NCI-H1092 (cell line): ENCODE measurements at regions not wholly inside any gene's neighbourhood (a gene's known extent, or its start where the extent isn't known, plus 50 kb on each side); places are given as distances from the start of the nearest gene placed in this dataset.
"Not testable (repeated sequence)": the region's sequence is repeated elsewhere in the genome, so short reads cannot be mapped to it uniquely, and the experiment has no call there.

Experiments used
- DNase-seq: peaks from one replicate; lab custom pipeline; 2025; lab: John Stamatoyannopoulos, UW

DNA sequence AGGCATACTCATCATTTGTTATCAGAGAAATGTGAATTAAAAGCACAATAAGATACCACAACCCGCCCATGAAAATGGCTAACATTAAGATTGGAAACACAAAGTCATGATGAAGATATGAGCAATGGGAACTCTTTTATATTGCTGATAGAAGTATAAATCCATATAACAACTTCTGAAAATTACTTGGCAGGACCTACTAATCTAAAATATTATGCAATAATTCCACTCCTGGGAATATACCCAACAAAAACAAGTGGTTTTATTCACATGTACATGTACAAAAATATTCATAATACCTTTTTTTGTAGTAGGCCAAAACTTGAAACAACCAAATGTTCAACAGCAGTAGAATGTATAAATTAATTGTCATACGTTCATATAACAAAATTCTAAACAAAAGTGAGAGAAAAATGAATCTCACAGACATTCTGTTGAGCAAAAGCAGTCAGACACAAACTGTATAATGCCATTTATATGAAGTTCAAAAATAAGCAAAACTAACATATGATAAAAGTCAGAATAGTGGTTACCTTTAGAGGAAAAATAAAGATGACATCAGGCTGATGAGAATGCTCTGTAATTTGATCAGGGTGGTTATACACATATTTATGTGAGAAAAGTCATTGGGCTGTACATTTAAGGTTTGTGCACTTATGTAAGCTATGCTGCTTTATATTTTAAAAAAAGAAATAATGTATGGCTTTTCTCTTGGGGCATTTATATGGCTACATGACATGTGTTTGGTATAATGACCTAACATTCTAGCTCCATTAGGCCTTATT lies 309.2 kb upstream of the KITLG start:
- no peak for DNase-seq

DNA sequence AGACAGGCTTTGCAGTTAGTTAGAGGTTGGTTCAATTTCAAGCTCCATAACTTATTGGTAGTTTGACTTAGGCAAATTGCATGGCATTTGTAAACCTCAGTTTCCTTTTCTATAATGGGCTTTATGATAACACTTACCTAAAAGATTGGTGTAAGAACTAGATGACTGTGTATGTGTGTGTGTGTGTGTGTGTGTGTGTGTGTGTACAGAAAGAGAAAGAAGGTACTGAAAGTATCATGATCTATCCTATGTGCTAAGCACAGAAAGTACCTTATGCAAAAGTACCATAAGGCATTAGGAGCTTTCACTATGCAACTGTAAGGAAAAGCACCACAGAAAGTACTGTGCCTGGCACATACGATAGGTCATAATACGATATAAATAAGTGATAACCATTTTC lies 304.3 kb upstream of the KITLG start:
- no peak for DNase-seq

DNA sequence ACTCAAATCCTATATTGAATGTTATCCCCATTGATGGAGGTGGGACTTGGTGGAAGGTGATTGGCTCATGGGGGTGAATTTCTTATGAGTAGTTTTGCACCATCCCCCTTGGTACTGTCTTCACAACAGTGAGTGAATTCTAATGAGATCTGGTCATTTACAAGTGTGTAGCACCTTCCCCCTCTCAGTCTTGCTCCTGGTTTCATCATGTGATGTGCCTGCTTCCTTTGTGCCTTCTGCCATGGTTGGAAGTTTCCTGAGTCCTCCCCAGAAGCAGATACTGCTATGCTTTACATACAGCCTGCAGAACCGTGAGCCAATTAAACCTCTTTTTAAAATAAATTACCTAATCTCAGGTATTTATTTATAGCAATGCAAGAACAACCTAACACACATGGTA lies 302.4 kb upstream of the KITLG start:
- no peak for DNase-seq

DNA sequence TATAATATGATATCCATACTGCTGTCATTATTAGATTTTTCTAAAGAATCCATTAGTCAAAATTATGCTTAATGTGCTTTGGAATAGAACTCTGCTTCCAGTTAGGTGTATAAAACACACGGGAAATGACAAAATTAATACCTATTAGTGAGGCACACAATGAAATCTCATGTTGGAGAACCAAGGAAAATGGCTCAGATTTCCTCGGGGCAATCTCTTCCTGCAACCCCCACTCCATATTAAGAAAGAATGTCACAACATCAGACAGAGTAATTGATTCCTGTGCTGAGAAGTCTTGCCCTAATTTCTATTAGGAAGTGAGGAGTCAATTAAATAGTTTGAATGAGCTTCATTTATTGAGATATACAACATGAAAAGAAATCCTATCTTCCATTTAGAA lies 299.8 kb upstream of the KITLG start:
- DNase-seq, result no peak

DNA sequence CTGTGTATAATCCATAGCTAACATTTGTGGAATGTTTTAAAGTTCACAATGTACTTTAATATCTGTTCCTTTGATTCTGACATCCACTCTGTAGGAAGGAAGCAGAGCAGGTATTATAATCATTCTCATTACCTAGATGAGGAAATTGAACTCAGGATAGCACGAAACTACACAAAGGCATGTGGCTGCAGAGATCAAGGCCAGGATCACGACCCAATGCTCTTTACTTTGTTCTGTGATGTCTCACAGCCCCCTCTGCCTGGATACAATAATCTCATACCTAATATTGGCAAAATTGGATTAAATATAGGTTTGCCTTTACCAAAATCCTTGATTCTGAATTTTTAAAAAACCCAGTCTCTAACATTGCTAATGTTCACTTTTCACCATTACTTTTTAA lies 298.0 kb upstream of the KITLG start:
- DNase-seq, result no peak

DNA sequence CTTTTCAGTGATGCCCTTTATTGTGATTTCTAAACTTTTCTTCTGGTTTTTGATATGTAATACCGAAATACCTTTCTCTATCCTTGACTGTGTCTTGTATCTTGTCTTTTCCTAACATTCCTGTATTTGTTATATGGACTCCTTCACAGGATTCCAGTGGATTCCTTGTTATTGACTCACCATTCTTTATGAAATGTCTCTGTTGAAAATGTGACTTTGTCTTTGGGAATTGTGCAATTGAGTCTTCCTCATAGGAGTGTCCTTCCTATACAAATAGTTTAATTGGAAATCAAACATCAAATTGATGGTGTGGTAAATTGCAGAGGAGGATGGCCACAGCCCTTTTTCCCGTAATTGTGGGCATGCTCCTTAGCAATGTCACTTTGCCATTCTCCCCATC lies 296.6 kb upstream of the KITLG start:
- no peak for DNase-seq

GRCh38 chr12:88870000-88870737 lies 289.9 kb upstream of the KITLG start:
- no peak for DNase-seq

DNA sequence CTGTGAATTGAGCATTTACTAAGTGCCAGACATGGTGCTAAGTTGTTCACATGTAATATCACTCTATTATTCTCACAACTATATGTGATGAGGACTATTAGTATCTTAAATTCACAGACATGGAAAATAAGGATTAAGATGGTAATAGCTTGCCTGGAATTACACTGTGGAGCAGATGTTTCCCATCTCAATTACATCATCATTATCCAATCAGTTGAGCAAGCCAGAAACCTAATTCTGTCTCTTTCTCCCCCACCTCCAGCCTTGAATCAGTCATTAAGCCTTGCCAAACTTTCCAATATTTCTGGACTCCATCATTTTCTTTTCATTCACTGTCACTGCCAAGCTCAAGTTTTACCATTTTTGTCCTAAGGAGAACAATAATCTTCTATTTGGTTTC lies 287.8 kb upstream of the KITLG start:
- no peak for DNase-seq

- no peak for DNase-seq
Measured at GRCh38 chr12:88867510-88867909, 287.2 kb upstream of the KITLG start.

DNA sequence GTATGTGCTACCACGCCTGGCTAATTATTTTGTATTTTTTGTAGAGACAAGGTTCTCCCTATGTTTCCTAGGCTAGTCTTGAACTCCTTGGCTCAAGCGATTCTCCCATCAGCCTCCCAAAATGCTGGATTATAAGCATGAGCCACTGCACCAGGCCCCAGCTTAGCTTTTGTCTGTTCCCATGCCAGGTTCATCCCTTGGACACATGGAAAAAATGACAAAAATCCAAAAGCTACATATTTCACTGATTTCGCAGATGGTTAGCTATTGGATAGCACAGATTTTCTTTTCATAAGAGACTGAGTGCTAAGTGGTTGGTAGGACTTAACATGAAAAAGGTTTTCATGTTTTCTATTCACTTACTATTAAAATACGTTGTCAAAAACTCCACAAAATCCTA lies 286.6 kb upstream of the KITLG start:
- DNase-seq, result no peak

DNA sequence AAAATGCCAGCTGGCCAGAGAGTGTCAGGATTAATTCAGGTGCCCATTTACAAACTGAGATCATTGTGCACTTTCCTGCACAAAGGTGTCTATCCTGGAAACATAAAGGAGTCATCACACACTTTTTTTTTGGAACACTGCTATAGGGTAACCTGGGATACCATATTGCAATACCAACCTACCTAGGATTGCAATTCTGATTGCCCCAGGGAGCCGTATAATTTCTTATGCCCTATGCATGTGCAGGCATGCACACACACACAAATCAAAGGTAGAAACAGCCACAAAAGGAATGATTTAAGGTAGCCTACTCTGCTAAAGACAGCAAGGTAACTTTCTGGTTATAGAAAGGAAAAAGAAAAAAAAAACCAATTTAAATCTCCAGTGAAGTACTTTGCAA lies 285.3 kb upstream of the KITLG start:
- no peak for DNase-seq

DNA sequence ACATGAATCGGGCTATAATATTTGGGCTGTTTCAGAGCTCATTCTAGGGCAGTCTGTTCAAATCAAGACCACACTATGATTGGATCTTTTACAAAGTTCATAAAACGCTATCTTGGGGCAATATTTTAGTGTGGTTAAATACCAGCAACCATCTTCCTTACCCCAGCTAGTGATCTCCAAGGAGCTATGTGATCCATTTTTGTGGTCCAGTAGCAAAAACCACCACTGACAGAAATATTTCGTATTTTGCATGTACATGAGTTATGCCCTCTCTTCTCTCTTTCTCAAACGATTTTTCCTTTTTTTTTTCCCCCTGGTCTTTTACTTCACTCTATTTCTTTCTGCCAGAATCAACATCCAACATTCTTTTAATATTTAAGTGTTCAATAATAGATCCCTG lies 280.6 kb upstream of the KITLG start:
- no peak for DNase-seq

DNA sequence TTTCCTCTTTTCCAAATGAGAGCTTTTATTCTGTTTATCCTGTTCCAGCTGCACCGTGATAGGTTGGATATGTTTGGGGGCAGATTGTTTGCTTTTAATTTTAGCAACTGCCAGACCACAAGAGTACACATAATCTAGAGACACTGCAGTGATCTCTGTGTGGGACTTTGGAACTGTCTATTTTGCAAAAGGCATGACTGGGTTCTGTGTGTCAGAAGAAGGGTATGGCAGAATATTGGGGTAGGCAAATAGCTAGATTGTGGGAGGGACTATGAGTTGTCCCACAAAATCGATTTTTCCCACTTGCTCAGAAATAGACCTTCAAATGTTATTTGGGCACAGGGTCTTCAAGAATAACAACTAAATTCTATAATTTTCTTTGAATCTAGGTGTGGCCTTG lies 275.9 kb upstream of the KITLG start:
- DNase-seq, result no peak

- DNase-seq, result no peak
Measured at GRCh38 chr12:88855301-88855700, 275.0 kb upstream of the KITLG start.

- DNase-seq, result no peak
Measured at GRCh38 chr12:88854260-88854659, 274.0 kb upstream of the KITLG start.

DNA sequence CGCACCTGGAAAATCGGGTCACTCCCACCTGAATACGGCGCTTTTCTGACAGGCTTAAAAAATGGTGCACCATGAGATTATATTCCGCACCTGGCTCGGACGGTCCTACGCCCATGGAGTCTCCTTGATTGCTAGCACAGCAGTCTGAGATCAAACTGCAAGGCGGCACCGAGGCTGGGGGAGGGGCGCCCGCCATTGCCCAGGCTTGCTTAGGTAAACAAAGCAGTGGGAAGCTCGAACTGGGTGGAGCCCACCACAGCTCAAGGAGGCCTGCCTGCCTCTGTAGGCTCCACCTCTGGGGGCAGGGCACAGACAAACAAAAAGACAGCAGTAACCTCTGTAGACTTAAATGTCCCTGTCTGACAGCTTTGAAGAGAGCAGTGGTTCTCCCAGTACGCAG lies 267.0 kb upstream of the KITLG start:
- DNase-seq, result not testable (repeated sequence)

DNA sequence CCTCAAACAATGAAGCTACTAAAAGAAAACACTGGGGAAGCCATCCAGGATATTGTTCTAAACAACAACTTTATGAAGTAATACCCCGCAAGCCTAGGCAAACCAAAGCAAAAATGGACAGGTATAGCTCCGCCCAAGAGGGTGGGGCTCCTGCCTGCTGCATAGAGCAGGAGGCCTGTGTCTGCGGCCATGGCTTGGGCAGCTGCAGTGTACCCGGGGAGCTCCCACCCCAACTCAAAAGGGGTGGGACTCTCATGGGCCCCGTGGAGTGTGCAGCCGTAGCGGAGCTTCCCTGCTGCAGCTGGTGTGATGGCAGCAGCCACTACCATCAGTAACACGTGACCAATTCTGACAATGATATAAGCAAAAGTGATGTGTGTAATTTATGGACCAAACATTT lies 264.2 kb upstream of the KITLG start:
- no peak for DNase-seq

GRCh38 chr12:88842314-88842713 lies 262.0 kb upstream of the KITLG start:
- no peak for DNase-seq

DNA sequence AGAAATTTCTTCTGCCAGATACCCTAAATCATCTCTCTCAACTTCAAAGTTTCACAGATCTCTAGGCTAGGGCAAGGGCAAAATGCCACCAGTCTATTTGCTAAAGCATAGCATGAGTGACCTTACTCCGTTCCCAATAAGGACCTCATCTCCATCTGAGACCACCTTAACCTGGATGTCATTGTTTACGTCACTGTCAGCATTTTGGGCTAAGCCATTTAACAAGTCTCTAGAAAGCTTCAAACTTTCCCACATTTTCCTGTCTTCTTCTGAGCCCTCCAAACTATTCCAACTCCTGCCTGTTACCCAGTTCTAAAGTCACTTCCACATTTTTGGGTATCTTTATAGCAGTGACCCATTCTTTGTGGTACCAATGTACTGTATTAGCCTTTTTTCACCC lies 259.2 kb upstream of the KITLG start:
- DNase-seq, result no peak

GRCh38 chr12:88836156-88836555 lies 255.9 kb upstream of the KITLG start:
- DNase-seq, result no peak

DNA sequence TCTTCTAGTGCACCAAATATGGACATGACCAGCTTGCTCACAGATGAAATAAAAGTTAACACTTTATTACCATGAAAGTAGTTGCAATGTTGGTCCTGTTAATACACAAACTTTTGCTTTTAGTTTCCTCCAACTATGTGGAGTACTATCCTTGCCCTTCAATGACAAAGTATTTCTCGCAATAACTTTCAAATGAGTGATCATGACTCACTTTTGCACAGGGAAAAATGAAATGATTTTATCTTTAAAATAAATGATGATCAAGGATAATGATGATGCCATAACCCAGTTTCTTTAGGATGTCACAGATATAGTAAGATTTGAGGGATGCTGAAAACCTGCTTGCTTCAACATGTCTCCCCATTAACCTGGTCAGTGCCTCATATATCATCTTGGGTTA lies 254.0 kb upstream of the KITLG start:
- DNase-seq, result no peak

- DNase-seq, result no peak
Measured at GRCh38 chr12:88833641-88834116, 253.4 kb upstream of the KITLG start.

GRCh38 chr12:88828537-88828936 lies 248.3 kb upstream of the KITLG start:
- DNase-seq, result not testable (repeated sequence)

- no peak for DNase-seq
Measured at GRCh38 chr12:88820012-88820411, 239.7 kb upstream of the KITLG start.
